HEK293 (cell line): ENCODE measurements at regions not wholly inside any gene's neighbourhood (a gene's known extent, or its start where the extent isn't known, plus 50 kb on each side); places are given as distances from the start of the nearest gene placed in this dataset.

Experiments
- ZBTB1 ChIP-seq: fragments of 450-650 bp; formaldehyde crosslinking; IDR thresholded peaks from 2 replicates; pipeline ENCODE4 v1.5.1; 2016; ENCODE audit warnings: missing biosample characterization, missing genetic modification characterization
- ZNF302 ChIP-seq: fragments of 450-650 bp; formaldehyde crosslinking; IDR thresholded peaks from 2 replicates; pipeline ENCODE4 v1.5.1; 2016; ENCODE audit warnings: missing biosample characterization, missing genetic modification characterization, low read depth
- ZNF354C ChIP-seq: fragments of 450-650 bp; formaldehyde crosslinking; IDR thresholded peaks from 2 replicates; pipeline ENCODE4 v1.5.1; 2016; ENCODE audit warnings: missing biosample characterization, missing genetic modification characterization, low read depth, borderline replicate concordance
- ZNF394 ChIP-seq: fragments of 450-650 bp; formaldehyde crosslinking; IDR thresholded peaks from 2 replicates; pipeline ENCODE4 v1.5.1; 2016; ENCODE audit warnings: missing biosample characterization, missing genetic modification characterization, mild to moderate bottlenecking, moderate library complexity, borderline replicate concordance
- TF ChIP-seq, protein P1 (sequence below): fragments of 450-650 bp; formaldehyde crosslinking; IDR thresholded peaks from 2 replicates; pipeline ENCODE4 v1.5.1; 2016; ENCODE audit warnings: missing biosample characterization, missing genetic modification characterization
- TF ChIP-seq, protein P2 (sequence below): fragments of 450-650 bp; formaldehyde crosslinking; IDR thresholded peaks from 2 replicates; pipeline ENCODE4 v1.5.1; 2016; ENCODE audit warnings: missing biosample characterization, missing genetic modification characterization, borderline replicate concordance
- TF ChIP-seq, protein P3 (sequence below): fragments of 450-650 bp; formaldehyde crosslinking; IDR thresholded peaks from 2 replicates; pipeline ENCODE4 v1.5.1; 2016; ENCODE audit warnings: missing biosample characterization, missing genetic modification characterization, low read depth

DNA sequence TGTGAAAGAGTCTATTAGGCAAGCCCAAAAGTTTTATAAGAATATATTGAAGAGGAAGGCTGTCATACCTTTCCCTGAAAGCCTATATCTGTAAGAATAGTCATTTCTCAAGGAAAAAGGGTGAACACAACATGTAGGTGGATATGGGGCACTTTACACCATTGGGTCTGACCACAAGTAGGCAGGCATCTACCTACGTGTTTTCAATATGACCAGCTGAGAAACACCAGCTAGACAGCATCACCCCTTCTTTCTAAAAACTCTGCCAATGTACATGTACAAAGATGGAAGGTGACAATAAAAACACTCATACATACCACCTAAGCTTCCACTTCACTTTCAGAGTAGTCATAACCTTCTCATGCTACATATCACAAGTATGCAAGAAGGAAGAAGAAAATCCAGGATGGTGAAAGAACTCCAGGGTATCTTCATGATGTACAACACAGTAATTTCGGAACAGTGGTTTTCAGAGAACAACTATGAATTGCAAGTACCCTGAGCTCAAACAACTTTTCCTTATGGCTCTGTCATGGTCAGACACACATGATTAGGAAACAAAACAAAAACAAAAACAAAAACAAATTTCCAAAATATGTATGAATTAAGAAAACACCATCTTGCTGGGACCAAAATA lies 98.5 kb upstream of the ADGRL2 start:
- TF ChIP-seq, protein P1, sequence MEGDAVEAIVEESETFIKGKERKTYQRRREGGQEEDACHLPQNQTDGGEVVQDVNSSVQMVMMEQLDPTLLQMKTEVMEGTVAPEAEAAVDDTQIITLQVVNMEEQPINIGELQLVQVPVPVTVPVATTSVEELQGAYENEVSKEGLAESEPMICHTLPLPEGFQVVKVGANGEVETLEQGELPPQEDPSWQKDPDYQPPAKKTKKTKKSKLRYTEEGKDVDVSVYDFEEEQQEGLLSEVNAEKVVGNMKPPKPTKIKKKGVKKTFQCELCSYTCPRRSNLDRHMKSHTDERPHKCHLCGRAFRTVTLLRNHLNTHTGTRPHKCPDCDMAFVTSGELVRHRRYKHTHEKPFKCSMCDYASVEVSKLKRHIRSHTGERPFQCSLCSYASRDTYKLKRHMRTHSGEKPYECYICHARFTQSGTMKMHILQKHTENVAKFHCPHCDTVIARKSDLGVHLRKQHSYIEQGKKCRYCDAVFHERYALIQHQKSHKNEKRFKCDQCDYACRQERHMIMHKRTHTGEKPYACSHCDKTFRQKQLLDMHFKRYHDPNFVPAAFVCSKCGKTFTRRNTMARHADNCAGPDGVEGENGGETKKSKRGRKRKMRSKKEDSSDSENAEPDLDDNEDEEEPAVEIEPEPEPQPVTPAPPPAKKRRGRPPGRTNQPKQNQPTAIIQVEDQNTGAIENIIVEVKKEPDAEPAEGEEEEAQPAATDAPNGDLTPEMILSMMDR, result no peak
- TF ChIP-seq, protein P2, sequence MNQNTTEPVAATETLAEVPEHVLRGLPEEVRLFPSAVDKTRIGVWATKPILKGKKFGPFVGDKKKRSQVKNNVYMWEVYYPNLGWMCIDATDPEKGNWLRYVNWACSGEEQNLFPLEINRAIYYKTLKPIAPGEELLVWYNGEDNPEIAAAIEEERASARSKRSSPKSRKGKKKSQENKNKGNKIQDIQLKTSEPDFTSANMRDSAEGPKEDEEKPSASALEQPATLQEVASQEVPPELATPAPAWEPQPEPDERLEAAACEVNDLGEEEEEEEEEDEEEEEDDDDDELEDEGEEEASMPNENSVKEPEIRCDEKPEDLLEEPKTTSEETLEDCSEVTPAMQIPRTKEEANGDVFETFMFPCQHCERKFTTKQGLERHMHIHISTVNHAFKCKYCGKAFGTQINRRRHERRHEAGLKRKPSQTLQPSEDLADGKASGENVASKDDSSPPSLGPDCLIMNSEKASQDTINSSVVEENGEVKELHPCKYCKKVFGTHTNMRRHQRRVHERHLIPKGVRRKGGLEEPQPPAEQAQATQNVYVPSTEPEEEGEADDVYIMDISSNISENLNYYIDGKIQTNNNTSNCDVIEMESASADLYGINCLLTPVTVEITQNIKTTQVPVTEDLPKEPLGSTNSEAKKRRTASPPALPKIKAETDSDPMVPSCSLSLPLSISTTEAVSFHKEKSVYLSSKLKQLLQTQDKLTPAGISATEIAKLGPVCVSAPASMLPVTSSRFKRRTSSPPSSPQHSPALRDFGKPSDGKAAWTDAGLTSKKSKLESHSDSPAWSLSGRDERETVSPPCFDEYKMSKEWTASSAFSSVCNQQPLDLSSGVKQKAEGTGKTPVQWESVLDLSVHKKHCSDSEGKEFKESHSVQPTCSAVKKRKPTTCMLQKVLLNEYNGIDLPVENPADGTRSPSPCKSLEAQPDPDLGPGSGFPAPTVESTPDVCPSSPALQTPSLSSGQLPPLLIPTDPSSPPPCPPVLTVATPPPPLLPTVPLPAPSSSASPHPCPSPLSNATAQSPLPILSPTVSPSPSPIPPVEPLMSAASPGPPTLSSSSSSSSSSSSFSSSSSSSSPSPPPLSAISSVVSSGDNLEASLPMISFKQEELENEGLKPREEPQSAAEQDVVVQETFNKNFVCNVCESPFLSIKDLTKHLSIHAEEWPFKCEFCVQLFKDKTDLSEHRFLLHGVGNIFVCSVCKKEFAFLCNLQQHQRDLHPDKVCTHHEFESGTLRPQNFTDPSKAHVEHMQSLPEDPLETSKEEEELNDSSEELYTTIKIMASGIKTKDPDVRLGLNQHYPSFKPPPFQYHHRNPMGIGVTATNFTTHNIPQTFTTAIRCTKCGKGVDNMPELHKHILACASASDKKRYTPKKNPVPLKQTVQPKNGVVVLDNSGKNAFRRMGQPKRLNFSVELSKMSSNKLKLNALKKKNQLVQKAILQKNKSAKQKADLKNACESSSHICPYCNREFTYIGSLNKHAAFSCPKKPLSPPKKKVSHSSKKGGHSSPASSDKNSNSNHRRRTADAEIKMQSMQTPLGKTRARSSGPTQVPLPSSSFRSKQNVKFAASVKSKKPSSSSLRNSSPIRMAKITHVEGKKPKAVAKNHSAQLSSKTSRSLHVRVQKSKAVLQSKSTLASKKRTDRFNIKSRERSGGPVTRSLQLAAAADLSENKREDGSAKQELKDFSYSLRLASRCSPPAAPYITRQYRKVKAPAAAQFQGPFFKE (tag by site-specific recombination), result no peak
- TF ChIP-seq ZBTB1 (no peak), ZNF394 (tag by site-specific recombination) (no peak), ZNF354C (tag by site-specific recombination) (no peak), ZNF302 (tag by site-specific recombination) (no peak)
- TF ChIP-seq, protein P3, sequence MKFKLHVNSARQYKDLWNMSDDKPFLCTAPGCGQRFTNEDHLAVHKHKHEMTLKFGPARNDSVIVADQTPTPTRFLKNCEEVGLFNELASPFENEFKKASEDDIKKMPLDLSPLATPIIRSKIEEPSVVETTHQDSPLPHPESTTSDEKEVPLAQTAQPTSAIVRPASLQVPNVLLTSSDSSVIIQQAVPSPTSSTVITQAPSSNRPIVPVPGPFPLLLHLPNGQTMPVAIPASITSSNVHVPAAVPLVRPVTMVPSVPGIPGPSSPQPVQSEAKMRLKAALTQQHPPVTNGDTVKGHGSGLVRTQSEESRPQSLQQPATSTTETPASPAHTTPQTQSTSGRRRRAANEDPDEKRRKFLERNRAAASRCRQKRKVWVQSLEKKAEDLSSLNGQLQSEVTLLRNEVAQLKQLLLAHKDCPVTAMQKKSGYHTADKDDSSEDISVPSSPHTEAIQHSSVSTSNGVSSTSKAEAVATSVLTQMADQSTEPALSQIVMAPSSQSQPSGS, result no peak
